ENCODE measurements at regions not wholly inside any gene's neighbourhood (a gene's known extent, or its start where the extent isn't known, plus 50 kb on each side); places are given as distances from the start of the nearest gene placed in this dataset.

GRCh38 chr7:41633690-41634089 lies 69.2 kb downstream of the INHBA start:
- DNase-seq (ENCODE audit: low read depth in 2 of 2) = no peak

- no peak for DNase-seq (ENCODE audit: low read depth in 2 of 2)
These were observed 72.1 kb downstream of the INHBA start for GRCh38 chr7:41630741-41631140.

GRCh38 chr7:41629711-41630111 lies 73.2 kb downstream of the INHBA start:
- no peak for DNase-seq (ENCODE audit: low read depth in 2 of 2)

- no peak for DNase-seq (ENCODE audit: low read depth in 2 of 2)
These were observed 74.0 kb downstream of the INHBA start for GRCh38 chr7:41628901-41629300.

- DNase-seq (ENCODE audit: low read depth in 2 of 2) = no peak
These were observed 75.1 kb downstream of the INHBA start for GRCh38 chr7:41627645-41628298.

GRCh38 chr7:41624818-41625217 lies 78.1 kb downstream of the INHBA start:
- no peak for DNase-seq (ENCODE audit: low read depth in 2 of 2)

GRCh38 chr7:41621953-41622831 lies 80.7 kb downstream of the INHBA start:
- no peak for DNase-seq (ENCODE audit: low read depth in 2 of 2)

- no peak for DNase-seq (ENCODE audit: low read depth in 2 of 2)
These were observed 84.9 kb downstream of the INHBA start for GRCh38 chr7:41617987-41618386.

- no peak for DNase-seq (ENCODE audit: low read depth in 2 of 2)
These were observed 90.1 kb downstream of the INHBA start for GRCh38 chr7:41612798-41613197.

- DNase-seq (ENCODE audit: low read depth in 2 of 2) = no peak
These were observed 90.5 kb downstream of the INHBA start for GRCh38 chr7:41612386-41612785.

GRCh38 chr7:41608447-41608846 lies 94.4 kb downstream of the INHBA start:
- DNase-seq (ENCODE audit: low read depth in 2 of 2) = no peak

- no peak for DNase-seq (ENCODE audit: low read depth in 2 of 2)
These were observed 98.9 kb downstream of the INHBA start for GRCh38 chr7:41603985-41604384.

GRCh38 chr7:41599760-41600159 lies 103.1 kb downstream of the INHBA start:
- DNase-seq (ENCODE audit: low read depth in 2 of 2) = no peak

GRCh38 chr7:41592794-41593193 lies 110.1 kb downstream of the INHBA start:
- no peak for DNase-seq (ENCODE audit: low read depth in 2 of 2)

- DNase-seq (ENCODE audit: low read depth in 2 of 2) = no peak
These were observed 110.7 kb downstream of the INHBA start for GRCh38 chr7:41592236-41592635.

- no peak for DNase-seq (ENCODE audit: low read depth in 2 of 2)
These were observed 111.9 kb downstream of the INHBA start for GRCh38 chr7:41590986-41591385.

- DNase-seq (ENCODE audit: low read depth in 2 of 2) = no peak
These were observed 114.5 kb downstream of the INHBA start for GRCh38 chr7:41588341-41588740.

GRCh38 chr7:41586931-41587640 lies 115.8 kb downstream of the INHBA start:
- DNase-seq (ENCODE audit: low read depth in 2 of 2) = no peak

- no peak for DNase-seq (ENCODE audit: low read depth in 2 of 2)
These were observed 118.1 kb downstream of the INHBA start for GRCh38 chr7:41584746-41585145.

GRCh38 chr7:41582116-41582515 lies 120.8 kb downstream of the INHBA start:
- no peak for DNase-seq (ENCODE audit: low read depth in 2 of 2)

GRCh38 chr7:41581041-41581440 lies 121.8 kb downstream of the INHBA start:
- DNase-seq (ENCODE audit: low read depth in 2 of 2) = no peak

All from activated CD4-positive, alpha-beta T cell treated with anti-CD3 and anti-CD28 coated beads for 24 hours (primary cell).